Sigmoid colon (tissue), 4 donors: ENCODE measurements at regions not wholly inside any gene's neighbourhood (a gene's known extent, or its start where the extent isn't known, plus 50 kb on each side); places are given as distances from the start of the nearest gene placed in this dataset.

Experiments
- EP300 ChIP-seq, 4 donors: sonication (generic); formaldehyde crosslinking; IDR thresholded peaks; one replicate each; pipeline ENCODE4 v1.6.1; 2017; ENCODE audit warnings: antibody characterized with exemption in 4 of 4
- POLR2A ChIP-seq, 2 donors: fragments of 450-650 bp; IDR thresholded peaks; one replicate each; pipeline ENCODE4 v1.6.1; 2016; ENCODE audit warnings: antibody characterized with exemption in 2 of 2, mild to moderate bottlenecking in 2 of 2, moderate library complexity in 2 of 2
- POLR2AphosphoS5 ChIP-seq, 4 donors: sonication (generic); formaldehyde crosslinking; IDR thresholded peaks; one replicate each; pipeline ENCODE4 v1.6.1; 2017; ENCODE audit warnings: antibody characterized with exemption in 4 of 4
- TF ChIP-seq, protein P1 (sequence below), 4 experiments: fragments of 450-650 bp in 3 of 4; fragments of 200-600 bp in 1 of 4; IDR thresholded peaks; one replicate each; pipeline ENCODE4 v1.5.1; 2016 to 2019; ENCODE audit warnings: antibody characterized with exemption in 4 of 4, mild to moderate bottlenecking in 3 of 4, moderate library complexity in 2 of 4

DNA sequence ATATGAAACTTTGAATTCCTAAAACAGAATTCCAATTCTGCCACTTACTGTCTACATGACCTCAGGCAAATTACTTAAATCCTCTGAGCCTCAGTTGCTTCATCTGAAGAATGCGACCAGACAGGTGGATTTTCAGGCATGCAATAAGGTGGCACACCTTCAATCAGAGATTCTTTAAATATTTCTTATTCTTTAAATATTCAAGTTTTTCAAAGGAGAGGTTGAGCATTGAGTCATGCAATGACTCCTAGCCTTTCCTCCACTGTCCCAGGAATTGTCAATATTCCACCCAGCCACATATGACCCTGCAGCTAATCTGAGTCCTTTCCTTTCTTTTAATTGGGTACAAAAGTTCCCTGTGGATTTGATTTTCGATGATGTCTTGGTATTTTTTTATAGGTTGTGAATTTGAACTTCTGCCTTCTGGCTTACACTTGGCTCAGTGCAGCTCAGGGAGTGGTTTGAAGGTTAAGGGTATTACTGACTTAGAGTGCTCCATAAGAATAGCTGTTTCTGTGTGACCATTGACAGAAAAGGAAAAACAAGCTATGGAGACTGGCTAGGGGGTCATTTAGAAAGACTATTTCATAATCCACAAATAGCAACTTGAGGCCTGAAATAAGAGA lies 52.2 kb upstream of the PRDX6 start:
- no peak for TF ChIP-seq POLR2A (IDR thresholded peaks at IDR 0.05)
- TF ChIP-seq, protein P1, sequence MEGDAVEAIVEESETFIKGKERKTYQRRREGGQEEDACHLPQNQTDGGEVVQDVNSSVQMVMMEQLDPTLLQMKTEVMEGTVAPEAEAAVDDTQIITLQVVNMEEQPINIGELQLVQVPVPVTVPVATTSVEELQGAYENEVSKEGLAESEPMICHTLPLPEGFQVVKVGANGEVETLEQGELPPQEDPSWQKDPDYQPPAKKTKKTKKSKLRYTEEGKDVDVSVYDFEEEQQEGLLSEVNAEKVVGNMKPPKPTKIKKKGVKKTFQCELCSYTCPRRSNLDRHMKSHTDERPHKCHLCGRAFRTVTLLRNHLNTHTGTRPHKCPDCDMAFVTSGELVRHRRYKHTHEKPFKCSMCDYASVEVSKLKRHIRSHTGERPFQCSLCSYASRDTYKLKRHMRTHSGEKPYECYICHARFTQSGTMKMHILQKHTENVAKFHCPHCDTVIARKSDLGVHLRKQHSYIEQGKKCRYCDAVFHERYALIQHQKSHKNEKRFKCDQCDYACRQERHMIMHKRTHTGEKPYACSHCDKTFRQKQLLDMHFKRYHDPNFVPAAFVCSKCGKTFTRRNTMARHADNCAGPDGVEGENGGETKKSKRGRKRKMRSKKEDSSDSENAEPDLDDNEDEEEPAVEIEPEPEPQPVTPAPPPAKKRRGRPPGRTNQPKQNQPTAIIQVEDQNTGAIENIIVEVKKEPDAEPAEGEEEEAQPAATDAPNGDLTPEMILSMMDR (IDR thresholded peaks at IDR 0.05) = no peak
- no peak for TF ChIP-seq POLR2AphosphoS5 (IDR thresholded peaks at IDR 0.05)
- TF ChIP-seq EP300 (IDR thresholded peaks at IDR 0.05) = no peak
